ENCODE measurements at regions not wholly inside any gene's neighbourhood (a gene's known extent, or its start where the extent isn't known, plus 50 kb on each side); places are given as distances from the start of the nearest gene placed in this dataset.

DNA sequence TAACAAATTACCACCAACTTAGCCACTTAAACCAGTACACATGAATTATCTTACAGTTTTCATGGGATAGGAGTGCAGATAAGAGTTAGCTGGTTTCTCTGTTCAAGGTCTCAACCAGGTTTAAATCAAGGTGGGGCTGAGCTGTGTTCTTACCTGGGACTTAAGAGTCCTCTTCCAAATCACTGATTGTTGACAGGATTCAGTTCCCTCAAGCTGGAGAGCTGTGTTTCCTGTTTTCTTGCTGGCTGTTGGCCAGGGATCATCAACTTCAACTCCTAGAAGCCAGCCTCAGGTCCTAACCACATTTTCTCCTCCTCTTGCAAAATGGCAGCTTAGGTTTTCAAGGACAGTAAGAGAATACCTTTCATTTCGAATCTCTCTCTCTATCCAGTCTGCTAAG, 123.8 kb upstream of the CHRM3 start:
- ChIA-PET CTCF (ENCODE audit: unreplicated experiment) (no interaction called here), POLR2A (no interaction called here)
- intact Hi-C loops (cut with micrococcal nuclease; ENCODE audit: unreplicated experiment), result no loop called here
- Histone ChIP-seq H3K9me2 (ENCODE audit: insufficient read depth, low read length) (no peaks in the 10 kb centered on the region), H2AFZ (ENCODE audit: low read length) (no peak overlapping the region), H3K4me1 (ENCODE audit: insufficient read depth, low read length, poor library complexity, severe bottlenecking) (no peaks in the 10 kb centered on the region), H3K4me3 (ENCODE audit: low read depth, low read length, poor library complexity, severe bottlenecking) (no peak overlapping the region), H3K36me3 (ENCODE audit: insufficient read depth, low read length) (no peaks in the 10 kb centered on the region), H3K4me2 (ENCODE audit: low read length) (no peak overlapping the region), H3K27ac (ENCODE audit: low read depth, low read length, poor library complexity, severe bottlenecking) (no peak overlapping the region), H3K79me2 (ENCODE audit: insufficient read depth, low read depth, low read length) (no peaks in the 10 kb centered on the region), H3K9me3 (ENCODE audit: low read length) (no peaks in the 10 kb centered on the region), H4K20me1 (ENCODE audit: insufficient read depth, low read length) (no peaks in the 10 kb centered on the region)
- no TSS peak for BruUV-seq (replicated peaks)
- TF ChIP-seq, protein P1, sequence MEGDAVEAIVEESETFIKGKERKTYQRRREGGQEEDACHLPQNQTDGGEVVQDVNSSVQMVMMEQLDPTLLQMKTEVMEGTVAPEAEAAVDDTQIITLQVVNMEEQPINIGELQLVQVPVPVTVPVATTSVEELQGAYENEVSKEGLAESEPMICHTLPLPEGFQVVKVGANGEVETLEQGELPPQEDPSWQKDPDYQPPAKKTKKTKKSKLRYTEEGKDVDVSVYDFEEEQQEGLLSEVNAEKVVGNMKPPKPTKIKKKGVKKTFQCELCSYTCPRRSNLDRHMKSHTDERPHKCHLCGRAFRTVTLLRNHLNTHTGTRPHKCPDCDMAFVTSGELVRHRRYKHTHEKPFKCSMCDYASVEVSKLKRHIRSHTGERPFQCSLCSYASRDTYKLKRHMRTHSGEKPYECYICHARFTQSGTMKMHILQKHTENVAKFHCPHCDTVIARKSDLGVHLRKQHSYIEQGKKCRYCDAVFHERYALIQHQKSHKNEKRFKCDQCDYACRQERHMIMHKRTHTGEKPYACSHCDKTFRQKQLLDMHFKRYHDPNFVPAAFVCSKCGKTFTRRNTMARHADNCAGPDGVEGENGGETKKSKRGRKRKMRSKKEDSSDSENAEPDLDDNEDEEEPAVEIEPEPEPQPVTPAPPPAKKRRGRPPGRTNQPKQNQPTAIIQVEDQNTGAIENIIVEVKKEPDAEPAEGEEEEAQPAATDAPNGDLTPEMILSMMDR (conservative IDR thresholded peaks at IDR 0.05; ENCODE audit: low read length), result no peak
- TF ChIP-seq EZH2phosphoT487 (IDR thresholded peaks at IDR 0.05; ENCODE audit: borderline replicate concordance, low read depth, low read length), result no peak
- DNase-seq (ENCODE audit: low spot score), result no peak

DNA sequence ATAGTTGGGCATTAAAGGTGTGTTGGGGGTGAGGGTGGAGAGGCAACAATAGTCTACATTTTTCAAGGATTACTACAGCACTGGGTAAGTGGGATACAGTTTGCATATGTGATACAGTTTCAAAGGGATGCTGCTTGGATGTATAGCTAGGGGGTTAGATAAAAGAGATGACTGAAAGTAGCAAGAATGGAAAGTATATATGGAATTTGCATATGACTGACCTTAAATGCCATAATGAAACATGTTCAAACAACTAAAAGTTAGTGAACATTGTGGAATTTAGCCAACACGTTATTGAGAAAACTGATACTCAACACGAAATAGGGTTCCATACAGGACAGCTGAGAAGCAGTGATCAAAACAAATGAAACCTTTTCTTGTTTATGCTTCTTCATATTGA, 124.8 kb upstream of the CHRM3 start:
- Histone ChIP-seq H3K4me2 (ENCODE audit: low read length) (no peak overlapping the region), H3K27ac (ENCODE audit: low read depth, low read length, poor library complexity, severe bottlenecking) (no peak overlapping the region), H2AFZ (ENCODE audit: low read length) (no peak overlapping the region), H3K4me1 (ENCODE audit: insufficient read depth, low read length, poor library complexity, severe bottlenecking) (no peaks in the 10 kb centered on the region), H3K4me3 (ENCODE audit: low read depth, low read length, poor library complexity, severe bottlenecking) (no peak overlapping the region), H3K79me2 (ENCODE audit: insufficient read depth, low read depth, low read length) (no peaks in the 10 kb centered on the region), H3K36me3 (ENCODE audit: insufficient read depth, low read length) (no peaks in the 10 kb centered on the region), H3K9me2 (ENCODE audit: insufficient read depth, low read length) (no peaks in the 10 kb centered on the region), H3K9me3 (ENCODE audit: low read length) (no peaks in the 10 kb centered on the region), H4K20me1 (ENCODE audit: insufficient read depth, low read length) (no peaks in the 10 kb centered on the region)
- POLR2A ChIA-PET, result no interaction called here
- no peak for TF ChIP-seq EZH2phosphoT487 (IDR thresholded peaks at IDR 0.05; ENCODE audit: borderline replicate concordance, low read depth, low read length)
- TF ChIP-seq, protein P1 (conservative IDR thresholded peaks at IDR 0.05; ENCODE audit: low read length), result no peak
- intact Hi-C loops (cut with micrococcal nuclease; ENCODE audit: unreplicated experiment), result no loop called here
- CTCF ChIA-PET (ENCODE audit: unreplicated experiment), result no interaction called here
- BruUV-seq (replicated peaks), result no TSS peak
- DNase-seq (ENCODE audit: low spot score), result no peak

DNA sequence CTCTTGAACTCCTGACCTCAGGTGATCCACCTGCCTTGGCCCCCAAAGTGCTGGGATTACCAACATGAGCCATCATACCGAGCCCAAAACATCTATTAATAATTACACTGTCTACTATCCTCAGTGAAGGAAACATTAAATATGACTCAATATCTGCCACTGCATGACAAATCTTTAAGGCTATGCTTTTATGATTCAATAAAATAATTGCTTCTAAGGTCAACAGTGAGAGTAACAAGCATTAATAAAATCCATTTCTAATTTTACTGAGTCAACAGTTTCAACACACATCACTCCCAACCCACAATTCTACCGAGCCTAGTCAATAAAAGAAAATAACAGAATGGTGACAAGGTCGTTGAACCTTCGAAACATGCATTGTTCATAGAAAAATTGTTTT, 125.5 kb upstream of the CHRM3 start:
- no peak for DNase-seq (ENCODE audit: low spot score)
- no peak overlapping the region for H3K27ac ChIP-seq (ENCODE audit: low read depth, low read length, poor library complexity, severe bottlenecking)
- H3K4me1 ChIP-seq (ENCODE audit: insufficient read depth, low read length, poor library complexity, severe bottlenecking), result no peaks in the 10 kb centered on the region
- H3K4me2 ChIP-seq (ENCODE audit: low read length), result no peak overlapping the region
- ChIA-PET POLR2A (no interaction called here), CTCF (ENCODE audit: unreplicated experiment) (no interaction called here)
- TF ChIP-seq, protein P1 (conservative IDR thresholded peaks at IDR 0.05; ENCODE audit: low read length), result no peak
- TF ChIP-seq EZH2phosphoT487 (IDR thresholded peaks at IDR 0.05; ENCODE audit: borderline replicate concordance, low read depth, low read length), result no peak
- no peaks in the 10 kb centered on the region for H3K9me2 ChIP-seq (ENCODE audit: insufficient read depth, low read length)
- H3K4me3 ChIP-seq (ENCODE audit: low read depth, low read length, poor library complexity, severe bottlenecking), result no peak overlapping the region
- intact Hi-C loops (cut with micrococcal nuclease; ENCODE audit: unreplicated experiment), result no loop called here
- no peaks in the 10 kb centered on the region for H4K20me1 ChIP-seq (ENCODE audit: insufficient read depth, low read length)
- no peaks in the 10 kb centered on the region for H3K79me2 ChIP-seq (ENCODE audit: insufficient read depth, low read depth, low read length)
- H3K36me3 ChIP-seq (ENCODE audit: insufficient read depth, low read length), result no peaks in the 10 kb centered on the region
- no TSS peak for BruUV-seq (replicated peaks)
- no peak overlapping the region for H2AFZ ChIP-seq (ENCODE audit: low read length)
- H3K9me3 ChIP-seq (ENCODE audit: low read length), result no peaks in the 10 kb centered on the region

All from OCI-LY7 (cell line).